ENCODE measurements at regions not wholly inside any gene's neighbourhood (a gene's known extent, or its start where the extent isn't known, plus 50 kb on each side); places are given as distances from the start of the nearest gene placed in this dataset.

DNA sequence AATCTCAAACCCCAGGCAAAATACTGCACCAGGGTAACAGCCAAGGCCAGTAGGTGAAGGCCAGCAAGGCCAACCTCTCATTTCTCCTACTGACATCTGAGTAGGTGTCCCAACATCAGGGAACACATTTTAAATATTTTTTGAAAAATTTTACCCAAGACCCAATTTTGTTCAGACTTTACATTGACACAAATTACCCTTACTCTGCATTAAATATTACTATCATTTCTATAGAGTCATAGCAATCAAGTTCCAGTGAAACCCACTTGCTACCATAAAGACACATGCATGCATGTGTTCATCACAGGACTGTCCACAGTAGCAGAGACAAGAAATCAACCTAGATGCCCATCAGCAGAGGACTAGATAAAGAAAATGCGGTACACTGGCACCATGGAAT lies 99.9 kb downstream of the NRN1 start:
- H3K27me3 ChIP-seq (ENCODE audit: insufficient read depth, low read length) = no peaks in the 10 kb centered on the region
- H3K9me2 ChIP-seq (ENCODE audit: low read depth, low read length) = no peaks in the 10 kb centered on the region
- H3K9ac ChIP-seq (ENCODE audit: low read length) = no peak overlapping the region
- H3K9me3 ChIP-seq (ENCODE audit: low read length) = no peaks in the 10 kb centered on the region
- no peak overlapping the region for H3K4me2 ChIP-seq (ENCODE audit: low read length)
- H3K27ac ChIP-seq (ENCODE audit: low read depth, low read length, poor library complexity, severe bottlenecking) = no peak overlapping the region
- H4K20me1 ChIP-seq (ENCODE audit: insufficient read depth, low read length) = no peaks in the 10 kb centered on the region
- H2AFZ ChIP-seq (ENCODE audit: low read length) = no peak overlapping the region
- no peaks in the 10 kb centered on the region for H3K36me3 ChIP-seq (ENCODE audit: insufficient read depth, low read length)
- H3K4me1 ChIP-seq (ENCODE audit: insufficient read depth, low read length, severe bottlenecking) = no peaks in the 10 kb centered on the region
- no peak for TF ChIP-seq EZH2 (IDR thresholded peaks at IDR 0.05; ENCODE audit: borderline replicate concordance, low read length)
- TF ChIP-seq, protein P1, sequence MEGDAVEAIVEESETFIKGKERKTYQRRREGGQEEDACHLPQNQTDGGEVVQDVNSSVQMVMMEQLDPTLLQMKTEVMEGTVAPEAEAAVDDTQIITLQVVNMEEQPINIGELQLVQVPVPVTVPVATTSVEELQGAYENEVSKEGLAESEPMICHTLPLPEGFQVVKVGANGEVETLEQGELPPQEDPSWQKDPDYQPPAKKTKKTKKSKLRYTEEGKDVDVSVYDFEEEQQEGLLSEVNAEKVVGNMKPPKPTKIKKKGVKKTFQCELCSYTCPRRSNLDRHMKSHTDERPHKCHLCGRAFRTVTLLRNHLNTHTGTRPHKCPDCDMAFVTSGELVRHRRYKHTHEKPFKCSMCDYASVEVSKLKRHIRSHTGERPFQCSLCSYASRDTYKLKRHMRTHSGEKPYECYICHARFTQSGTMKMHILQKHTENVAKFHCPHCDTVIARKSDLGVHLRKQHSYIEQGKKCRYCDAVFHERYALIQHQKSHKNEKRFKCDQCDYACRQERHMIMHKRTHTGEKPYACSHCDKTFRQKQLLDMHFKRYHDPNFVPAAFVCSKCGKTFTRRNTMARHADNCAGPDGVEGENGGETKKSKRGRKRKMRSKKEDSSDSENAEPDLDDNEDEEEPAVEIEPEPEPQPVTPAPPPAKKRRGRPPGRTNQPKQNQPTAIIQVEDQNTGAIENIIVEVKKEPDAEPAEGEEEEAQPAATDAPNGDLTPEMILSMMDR (IDR thresholded peaks at IDR 0.05; ENCODE audit: low read length) = no peak
- H3F3A ChIP-seq (ENCODE audit: insufficient read depth, low read length) = no peaks in the 10 kb centered on the region
- H3K79me2 ChIP-seq (ENCODE audit: insufficient read depth, low read length) = no peaks in the 10 kb centered on the region
- H3K4me3 ChIP-seq (ENCODE audit: low read depth, low read length, poor library complexity, severe bottlenecking) = no peak overlapping the region

DNA sequence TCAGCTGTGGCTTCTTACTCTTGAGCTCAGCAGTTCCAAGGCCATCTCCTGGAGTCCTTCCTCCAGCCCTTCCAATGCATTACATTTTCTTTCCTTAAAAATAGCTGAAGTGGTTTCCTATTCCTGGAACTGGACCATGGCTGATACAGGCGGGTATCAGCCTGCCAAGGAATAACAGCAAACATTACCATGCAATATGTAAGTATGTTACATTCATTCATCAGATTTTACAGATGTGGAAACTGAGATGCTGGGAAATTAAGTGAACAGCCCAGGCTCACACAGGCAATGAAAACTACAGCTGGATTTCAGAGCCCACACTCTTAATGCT lies 100.4 kb downstream of the NRN1 start:
- Histone ChIP-seq H3K36me3 (ENCODE audit: insufficient read depth, low read length) (no peaks in the 10 kb centered on the region), H3K27me3 (ENCODE audit: insufficient read depth, low read length) (no peaks in the 10 kb centered on the region), H3K9me2 (ENCODE audit: low read depth, low read length) (no peaks in the 10 kb centered on the region), H2AFZ (ENCODE audit: low read length) (no peak overlapping the region), H3K4me3 (ENCODE audit: low read depth, low read length, poor library complexity, severe bottlenecking) (no peak overlapping the region), H3K9ac (ENCODE audit: low read length) (no peak overlapping the region), H3K4me2 (ENCODE audit: low read length) (no peak overlapping the region), H3K79me2 (ENCODE audit: insufficient read depth, low read length) (no peaks in the 10 kb centered on the region), H3K27ac (ENCODE audit: low read depth, low read length, poor library complexity, severe bottlenecking) (no peak overlapping the region), H3K4me1 (ENCODE audit: insufficient read depth, low read length, severe bottlenecking) (no peaks in the 10 kb centered on the region), H3F3A (ENCODE audit: insufficient read depth, low read length) (no peaks in the 10 kb centered on the region), H4K20me1 (ENCODE audit: insufficient read depth, low read length) (no peaks in the 10 kb centered on the region), H3K9me3 (ENCODE audit: low read length) (no peaks in the 10 kb centered on the region)
- TF ChIP-seq EZH2 (IDR thresholded peaks at IDR 0.05; ENCODE audit: borderline replicate concordance, low read length) = no peak
- TF ChIP-seq, protein P1 (IDR thresholded peaks at IDR 0.05; ENCODE audit: low read length) = no peak

- TF ChIP-seq, protein P1 (IDR thresholded peaks at IDR 0.05; ENCODE audit: low read length) = no peak
- no peak for TF ChIP-seq EZH2 (IDR thresholded peaks at IDR 0.05; ENCODE audit: borderline replicate concordance, low read length)
- no peaks in the 10 kb centered on the region for H3K27me3 ChIP-seq (ENCODE audit: insufficient read depth, low read length)
- no peak overlapping the region for H3K27ac ChIP-seq (ENCODE audit: low read depth, low read length, poor library complexity, severe bottlenecking)
- H3K9me3 ChIP-seq (ENCODE audit: low read length) = no peaks in the 10 kb centered on the region
- H3K9ac ChIP-seq (ENCODE audit: low read length) = no peak overlapping the region
- H3K79me2 ChIP-seq (ENCODE audit: insufficient read depth, low read length) = no peaks in the 10 kb centered on the region
- no peaks in the 10 kb centered on the region for H4K20me1 ChIP-seq (ENCODE audit: insufficient read depth, low read length)
- H3F3A ChIP-seq (ENCODE audit: insufficient read depth, low read length) = no peaks in the 10 kb centered on the region
- no peaks in the 10 kb centered on the region for H3K4me1 ChIP-seq (ENCODE audit: insufficient read depth, low read length, severe bottlenecking)
- H3K4me3 ChIP-seq (ENCODE audit: low read depth, low read length, poor library complexity, severe bottlenecking) = no peak overlapping the region
- H3K36me3 ChIP-seq (ENCODE audit: insufficient read depth, low read length) = no peaks in the 10 kb centered on the region
- H3K4me2 ChIP-seq (ENCODE audit: low read length) = no peak overlapping the region
- no peak overlapping the region for H2AFZ ChIP-seq (ENCODE audit: low read length)
- no peaks in the 10 kb centered on the region for H3K9me2 ChIP-seq (ENCODE audit: low read depth, low read length)
These were observed 101.0 kb downstream of the NRN1 start for GRCh38 chr6:5905431-5906339.

Measured in OCI-LY1 (cell line).